ENCODE measurements at regions not wholly inside any gene's neighbourhood (a gene's known extent, or its start where the extent isn't known, plus 50 kb on each side); places are given as distances from the start of the nearest gene placed in this dataset.

DNA sequence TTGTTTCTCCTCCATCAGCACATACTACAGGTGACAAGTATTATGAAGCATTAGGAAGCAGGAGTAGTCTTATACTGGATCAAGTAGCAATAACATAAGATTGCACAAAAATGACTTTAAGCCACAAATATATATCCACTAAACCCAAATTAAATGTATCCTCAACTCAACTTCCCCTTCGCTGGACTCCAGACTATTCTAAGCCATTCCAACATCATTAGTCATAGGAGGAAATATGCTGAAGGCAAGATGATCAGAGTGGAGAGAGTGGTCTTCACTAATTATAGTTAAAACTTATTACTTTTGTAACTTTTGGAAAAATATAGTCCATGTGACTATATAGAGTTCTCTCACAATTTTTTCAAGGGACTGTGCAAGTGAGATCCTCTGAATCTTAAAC is 390.7 kb upstream of the ZP4 start:
- H3K9me3 Mint-ChIP-seq (ENCODE audit: low read depth) = peaks cover 16% of the 10 kb centered on the region
- no peaks in the 10 kb centered on the region for H3K4me1 Mint-ChIP-seq (ENCODE audit: low read depth)
- no peaks in the 10 kb centered on the region for H3K27me3 Mint-ChIP-seq
- TF ChIP-seq, protein P1, sequence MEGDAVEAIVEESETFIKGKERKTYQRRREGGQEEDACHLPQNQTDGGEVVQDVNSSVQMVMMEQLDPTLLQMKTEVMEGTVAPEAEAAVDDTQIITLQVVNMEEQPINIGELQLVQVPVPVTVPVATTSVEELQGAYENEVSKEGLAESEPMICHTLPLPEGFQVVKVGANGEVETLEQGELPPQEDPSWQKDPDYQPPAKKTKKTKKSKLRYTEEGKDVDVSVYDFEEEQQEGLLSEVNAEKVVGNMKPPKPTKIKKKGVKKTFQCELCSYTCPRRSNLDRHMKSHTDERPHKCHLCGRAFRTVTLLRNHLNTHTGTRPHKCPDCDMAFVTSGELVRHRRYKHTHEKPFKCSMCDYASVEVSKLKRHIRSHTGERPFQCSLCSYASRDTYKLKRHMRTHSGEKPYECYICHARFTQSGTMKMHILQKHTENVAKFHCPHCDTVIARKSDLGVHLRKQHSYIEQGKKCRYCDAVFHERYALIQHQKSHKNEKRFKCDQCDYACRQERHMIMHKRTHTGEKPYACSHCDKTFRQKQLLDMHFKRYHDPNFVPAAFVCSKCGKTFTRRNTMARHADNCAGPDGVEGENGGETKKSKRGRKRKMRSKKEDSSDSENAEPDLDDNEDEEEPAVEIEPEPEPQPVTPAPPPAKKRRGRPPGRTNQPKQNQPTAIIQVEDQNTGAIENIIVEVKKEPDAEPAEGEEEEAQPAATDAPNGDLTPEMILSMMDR (IDR thresholded peaks at IDR 0.05; ENCODE audit: unreplicated experiment) = no peak
- no peak overlapping the region for H3K4me3 Mint-ChIP-seq (ENCODE audit: low read depth)
- H3K27ac Mint-ChIP-seq = no peak overlapping the region
- DNase-seq (ENCODE audit: low spot score, unreplicated experiment) = no peak
- H3K36me3 Mint-ChIP-seq (ENCODE audit: insufficient read depth) = no peaks in the 10 kb centered on the region

DNA sequence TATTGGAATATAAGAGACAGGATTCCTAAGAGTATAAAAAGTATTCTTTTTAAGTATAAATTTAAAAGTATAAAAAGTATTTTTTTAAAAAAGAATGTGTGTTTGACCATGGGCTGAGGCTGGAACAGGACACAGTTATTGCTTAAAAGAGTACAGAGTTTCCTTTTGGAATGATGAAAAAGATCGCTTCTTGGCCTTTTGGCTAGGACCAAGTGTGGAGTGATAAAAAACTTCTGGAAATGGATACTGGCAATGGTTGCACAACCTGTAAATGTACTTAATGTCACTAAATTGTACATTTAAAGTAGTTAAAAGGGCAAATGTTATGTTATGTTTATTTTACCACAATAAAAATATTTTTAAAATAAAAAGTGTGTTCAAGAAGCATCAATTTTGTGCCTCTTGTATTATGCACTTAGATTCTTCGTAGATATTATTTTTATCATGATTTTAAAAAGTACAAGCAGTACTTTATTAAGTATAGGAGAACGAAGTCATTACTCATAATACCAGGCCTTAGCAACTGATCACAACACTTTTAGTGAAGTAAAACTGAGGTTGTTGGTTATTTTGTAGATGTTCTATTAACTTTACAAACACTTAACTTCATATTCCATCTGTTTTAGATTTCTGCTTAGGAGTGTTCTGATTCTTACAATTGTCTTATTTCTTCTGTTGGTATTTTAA is 389.1 kb upstream of the ZP4 start:
- Mint-ChIP-seq H3K4me3 (ENCODE audit: low read depth) (no peak overlapping the region), H3K9me3 (ENCODE audit: low read depth) (peaks cover 26% of the 10 kb centered on the region), H3K27ac (no peak overlapping the region), H3K4me1 (ENCODE audit: low read depth) (no peaks in the 10 kb centered on the region), H3K36me3 (ENCODE audit: insufficient read depth) (peaks cover 2% of the 10 kb centered on the region), H3K27me3 (no peaks in the 10 kb centered on the region)
- no peak for DNase-seq (ENCODE audit: low spot score, unreplicated experiment)
- TF ChIP-seq, protein P1 (IDR thresholded peaks at IDR 0.05; ENCODE audit: unreplicated experiment) = no peak

DNA sequence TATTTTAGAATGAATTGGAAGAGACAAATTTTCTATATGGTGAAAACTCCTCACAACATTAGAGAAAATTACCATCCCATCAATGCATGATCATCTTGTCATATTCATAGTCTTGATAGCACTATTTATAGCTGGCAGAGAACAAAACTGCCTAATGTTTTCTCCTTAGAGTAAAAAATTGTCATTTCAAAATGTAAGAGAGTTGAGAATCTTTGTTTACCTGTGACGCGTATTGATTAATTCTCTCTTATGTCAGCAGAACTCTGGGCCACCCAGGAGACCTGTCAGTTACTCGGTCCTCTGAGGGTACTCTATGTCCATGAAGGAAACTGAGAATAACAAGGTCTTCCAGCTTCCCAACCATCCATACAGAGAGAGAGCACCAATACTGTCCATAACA is 381.4 kb upstream of the ZP4 start:
- peaks cover 21% of the 10 kb centered on the region for H3K9me3 Mint-ChIP-seq (ENCODE audit: low read depth)
- no peak for DNase-seq (ENCODE audit: low spot score, unreplicated experiment)
- no peak overlapping the region for H3K27ac Mint-ChIP-seq
- no peaks in the 10 kb centered on the region for H3K4me1 Mint-ChIP-seq (ENCODE audit: low read depth)
- no peak overlapping the region for H3K4me3 Mint-ChIP-seq (ENCODE audit: low read depth)
- TF ChIP-seq, protein P1 (IDR thresholded peaks at IDR 0.05; ENCODE audit: unreplicated experiment) = no peak
- peaks cover 3% of the 10 kb centered on the region for H3K36me3 Mint-ChIP-seq (ENCODE audit: insufficient read depth)
- H3K27me3 Mint-ChIP-seq = no peaks in the 10 kb centered on the region

DNA sequence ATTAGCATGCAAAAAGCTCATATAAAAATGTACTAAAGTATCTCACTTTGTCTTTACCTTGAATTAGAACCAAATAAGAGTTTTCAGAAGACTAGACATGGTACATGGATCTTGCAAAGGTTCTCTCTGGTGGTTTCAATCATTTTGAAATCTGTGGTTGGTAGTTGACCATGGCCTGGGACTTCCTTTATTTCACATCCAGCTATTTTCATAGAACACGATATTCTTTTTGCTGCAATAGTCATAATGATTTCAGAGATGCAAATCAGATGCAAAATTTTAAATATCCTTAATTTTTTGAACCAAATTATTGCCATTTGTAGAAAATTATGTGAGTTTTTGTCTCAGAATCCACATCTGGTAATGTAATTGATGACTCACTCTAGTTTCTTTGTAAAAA is 375.1 kb upstream of the ZP4 start:
- H3K27me3 Mint-ChIP-seq = no peaks in the 10 kb centered on the region
- H3K27ac Mint-ChIP-seq = no peak overlapping the region
- no peaks in the 10 kb centered on the region for H3K9me3 Mint-ChIP-seq (ENCODE audit: low read depth)
- no peak overlapping the region for H3K4me3 Mint-ChIP-seq (ENCODE audit: low read depth)
- TF ChIP-seq, protein P1 (IDR thresholded peaks at IDR 0.05; ENCODE audit: unreplicated experiment) = no peak
- no peak for DNase-seq (ENCODE audit: low spot score, unreplicated experiment)
- no peaks in the 10 kb centered on the region for H3K4me1 Mint-ChIP-seq (ENCODE audit: low read depth)
- no peaks in the 10 kb centered on the region for H3K36me3 Mint-ChIP-seq (ENCODE audit: insufficient read depth)

DNA sequence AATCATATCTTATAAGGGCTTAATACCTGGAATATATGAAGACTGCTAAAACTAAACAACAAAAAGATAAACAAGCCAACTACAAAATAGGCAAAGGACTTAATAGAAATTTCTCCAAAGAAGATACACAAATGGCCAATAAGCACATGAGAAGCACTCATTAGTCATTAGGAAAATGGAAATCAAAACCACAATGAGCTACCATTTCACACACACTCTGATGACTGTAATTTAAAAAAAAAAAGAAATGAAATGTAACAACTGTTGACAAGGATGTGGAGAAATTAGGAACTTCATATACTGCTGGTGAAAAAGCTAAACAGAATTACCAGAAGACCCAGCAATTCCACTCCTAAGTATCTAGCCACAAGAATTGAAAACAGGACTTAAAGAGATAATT is 374.2 kb upstream of the ZP4 start:
- Mint-ChIP-seq H3K4me1 (ENCODE audit: low read depth) (no peaks in the 10 kb centered on the region), H3K9me3 (ENCODE audit: low read depth) (no peaks in the 10 kb centered on the region), H3K36me3 (ENCODE audit: insufficient read depth) (no peaks in the 10 kb centered on the region), H3K27ac (no peak overlapping the region), H3K27me3 (no peaks in the 10 kb centered on the region), H3K4me3 (ENCODE audit: low read depth) (no peak overlapping the region)
- DNase-seq (ENCODE audit: low spot score, unreplicated experiment) = no peak
- TF ChIP-seq, protein P1 (IDR thresholded peaks at IDR 0.05; ENCODE audit: unreplicated experiment) = no peak

Measured in progenitor cell of endocrine pancreas (in vitro differentiated cells).